HG03108 (cell line): ENCODE measurements at regions not wholly inside any gene's neighbourhood (a gene's known extent, or its start where the extent isn't known, plus 50 kb on each side); places are given as distances from the start of the nearest gene placed in this dataset.

Source experiments
- ATAC-seq: cut with Tn5 transposase; IDR thresholded peaks from one replicate; pipeline ENCODE4 v1.9.1; 2021; ENCODE audit warnings: moderate library complexity; ENCODE audit not compliant: unreplicated experiment

DNA sequence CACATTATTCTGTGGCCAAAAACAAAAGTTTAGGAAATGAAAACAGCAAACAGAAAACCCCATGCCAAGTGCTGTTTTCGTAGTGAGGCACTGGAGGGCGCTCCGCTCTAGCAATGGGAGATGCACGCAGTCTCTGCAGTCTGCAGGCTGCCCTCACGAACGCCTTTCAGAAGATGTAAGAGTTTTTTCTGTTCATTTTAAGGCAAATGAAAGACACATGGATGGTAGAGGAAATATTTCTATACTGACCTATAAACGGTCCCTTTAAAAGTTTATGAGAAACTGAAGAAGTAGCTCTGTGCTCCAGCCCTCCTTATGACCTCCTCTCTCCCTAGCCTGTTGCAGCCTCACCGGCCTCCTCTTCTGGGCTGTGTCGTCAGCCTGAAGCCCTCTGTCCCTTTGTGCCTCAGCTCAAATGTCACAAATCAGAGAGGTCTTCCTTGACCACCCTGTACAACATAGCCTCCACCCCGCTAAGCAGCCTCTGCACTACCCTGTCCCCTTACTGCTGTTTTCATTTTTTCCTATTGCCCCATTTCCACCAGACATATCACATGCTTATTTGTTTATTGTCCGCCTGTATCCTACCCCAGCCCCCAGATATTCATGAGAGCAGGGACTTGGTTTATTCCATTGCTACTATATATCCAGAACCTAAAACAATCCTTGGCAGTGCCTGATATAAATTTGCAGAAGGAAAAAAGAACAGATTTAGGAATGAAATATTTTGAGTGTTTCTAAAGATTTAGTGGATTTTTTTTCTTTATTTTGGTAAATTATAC is 116.4 kb downstream of the TM9SF2 start:
- ATAC-seq, result no peak

DNA sequence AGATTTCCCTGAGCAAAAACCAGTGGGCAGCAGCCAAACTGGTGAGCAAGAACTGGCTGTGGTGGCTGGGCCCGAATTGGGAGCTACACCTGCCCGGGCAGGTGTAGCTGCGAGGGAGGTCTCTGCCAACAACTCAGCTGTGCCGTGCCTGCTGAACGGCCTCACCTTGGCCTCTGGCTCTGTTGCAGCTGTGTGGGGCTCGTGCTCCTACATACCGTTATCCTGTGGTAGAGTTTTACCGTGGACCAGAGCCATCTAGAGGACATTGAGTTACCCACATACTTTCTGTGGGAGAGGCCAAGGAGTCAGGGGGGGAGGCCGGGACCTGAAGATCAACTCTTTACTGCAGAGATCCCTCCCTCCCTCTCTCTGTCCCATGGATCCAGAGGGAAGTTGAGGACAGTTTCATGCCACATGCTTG is 113.2 kb downstream of the TM9SF2 start:
- ATAC-seq, result peak; percentile 58
